Endothelial cell of umbilical vein (primary cell): ENCODE measurements at regions not wholly inside any gene's neighbourhood (a gene's known extent, or its start where the extent isn't known, plus 50 kb on each side); places are given as distances from the start of the nearest gene placed in this dataset.
"Not testable (repeated sequence)": the region's sequence is repeated elsewhere in the genome, so short reads cannot be mapped to it uniquely, and the experiment has no call there.

Experiments used
- CTCF ChIP-seq, 2 donors: IDR thresholded peaks; 1 replicate in 1 of 2; 2 replicates in 1 of 2; pipeline ENCODE4 v1.5.1; 2011; ENCODE audit warnings: low read length in 2 of 2, mild to moderate bottlenecking in 2 of 2, moderate library complexity in 2 of 2, control low read depth in 1 of 2, inconsistent platforms in 1 of 2, low read depth in 1 of 2; ENCODE audit not compliant: insufficient read depth in 1 of 2; ENCODE audit errors: extremely low read depth in 1 of 2
- JUN ChIP-seq: IDR thresholded peaks from 2 replicates; pipeline ENCODE4 v1.6.1; 2011; ENCODE audit warnings: borderline replicate concordance, low read depth; ENCODE audit not compliant: insufficient read length, insufficient read depth
- POLR2A ChIP-seq: IDR thresholded peaks from 2 replicates; pipeline ENCODE4 v1.6.1; 2012; ENCODE audit warnings: low read depth, mild to moderate bottlenecking, control low read depth, low read length

DNA sequence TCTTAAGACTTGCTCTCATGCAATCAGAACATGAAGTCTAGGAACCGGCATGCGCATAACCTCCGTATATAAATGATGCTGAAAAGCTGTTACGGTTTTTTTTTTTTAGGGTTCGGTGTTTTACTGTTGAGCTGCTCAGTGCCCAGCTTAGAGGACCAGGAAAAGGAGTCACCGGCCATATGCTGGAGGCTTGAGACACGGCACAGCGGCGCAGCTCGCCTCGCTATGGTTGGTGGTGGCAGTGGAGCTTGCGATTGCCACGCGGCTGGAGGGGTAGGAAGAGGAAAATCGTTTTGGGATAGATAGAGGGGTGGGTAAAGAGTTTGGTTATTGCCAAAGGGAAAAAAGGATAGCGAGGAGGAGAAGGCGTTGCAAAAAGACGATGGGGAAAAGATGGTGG lies 841.3 kb downstream of the SPATA31A1 start:
- not testable (repeated sequence) for TF ChIP-seq CTCF (IDR thresholded peaks at IDR 0.05; ENCODE audit: extremely low read depth in 1 of 2, insufficient read depth in 1 of 2, low read depth in 1 of 2, low read length in 2 of 2); POLR2A; JUN
